ENCODE measurements at regions not wholly inside any gene's neighbourhood (a gene's known extent, or its start where the extent isn't known, plus 50 kb on each side); places are given as distances from the start of the nearest gene placed in this dataset.
"Not testable (repeated sequence)": the region's sequence is repeated elsewhere in the genome, so short reads cannot be mapped to it uniquely, and the experiment has no call there.

- DNase-seq (ENCODE audit: low read depth), result no peak
Measured at GRCh38 chr2:129467941-129468340, 511.5 kb upstream of the RAB6C start.

GRCh38 chr2:129468879-129469278 is 510.6 kb upstream of the RAB6C start:
- no peak for DNase-seq (ENCODE audit: low read depth)

GRCh38 chr2:129469389-129469788 is 510.1 kb upstream of the RAB6C start:
- DNase-seq (ENCODE audit: low read depth), result no peak

- DNase-seq (ENCODE audit: low read depth), result no peak
Measured at GRCh38 chr2:129469871-129470270, 509.6 kb upstream of the RAB6C start.

- DNase-seq (ENCODE audit: low read depth), result no peak
Measured at GRCh38 chr2:129478902-129479517, 500.5 kb upstream of the RAB6C start.

GRCh38 chr2:129479892-129480291 is 499.6 kb upstream of the RAB6C start:
- no peak for DNase-seq (ENCODE audit: low read depth)

GRCh38 chr2:129480790-129481189 is 498.7 kb upstream of the RAB6C start:
- DNase-seq (ENCODE audit: low read depth), result no peak

GRCh38 chr2:129481306-129482219 is 497.9 kb upstream of the RAB6C start:
- no peak for DNase-seq (ENCODE audit: low read depth)

- no peak for DNase-seq (ENCODE audit: low read depth)
Measured at GRCh38 chr2:129482626-129483025, 496.8 kb upstream of the RAB6C start.

- DNase-seq (ENCODE audit: low read depth), result no peak
Measured at GRCh38 chr2:129483366-129483765, 496.1 kb upstream of the RAB6C start.

GRCh38 chr2:129484999-129485897 is 494.2 kb upstream of the RAB6C start:
- DNase-seq (ENCODE audit: low read depth), result no peak

GRCh38 chr2:129488376-129488775 is 491.1 kb upstream of the RAB6C start:
- DNase-seq (ENCODE audit: low read depth), result no peak

GRCh38 chr2:129490641-129491040 is 488.8 kb upstream of the RAB6C start:
- no peak for DNase-seq (ENCODE audit: low read depth)

GRCh38 chr2:129491308-129491707 is 488.2 kb upstream of the RAB6C start:
- no peak for DNase-seq (ENCODE audit: low read depth)

- DNase-seq (ENCODE audit: low read depth), result no peak
Measured at GRCh38 chr2:129492548-129492947, 486.9 kb upstream of the RAB6C start.

GRCh38 chr2:129499747-129500146 is 479.7 kb upstream of the RAB6C start:
- no peak for DNase-seq (ENCODE audit: low read depth)

- DNase-seq (ENCODE audit: low read depth), result no peak
Measured at GRCh38 chr2:129502781-129503180, 476.7 kb upstream of the RAB6C start.

- DNase-seq (ENCODE audit: low read depth), result no peak
Measured at GRCh38 chr2:129504646-129505045, 474.8 kb upstream of the RAB6C start.

- no peak for DNase-seq (ENCODE audit: low read depth)
Measured at GRCh38 chr2:129518937-129519336, 460.5 kb upstream of the RAB6C start.

- DNase-seq (ENCODE audit: low read depth), result not testable (repeated sequence)
Measured at GRCh38 chr2:129532158-129532557, 447.3 kb upstream of the RAB6C start.

GRCh38 chr2:129548880-129549279 is 430.6 kb upstream of the RAB6C start:
- no peak for DNase-seq (ENCODE audit: low read depth)

- no peak for DNase-seq (ENCODE audit: low read depth)
Measured at GRCh38 chr2:129550536-129550935, 428.9 kb upstream of the RAB6C start.
